Osteocyte (in vitro differentiated cells): ENCODE measurements at regions not wholly inside any gene's neighbourhood (a gene's known extent, or its start where the extent isn't known, plus 50 kb on each side); places are given as distances from the start of the nearest gene placed in this dataset.
A peak's percentile ranks its signal among the peaks of the same experiment; 100 is the strongest.

Source experiments
- DNase-seq: peaks from one replicate; pipeline ENCODE4 v3.0.0; 2021; ENCODE audit warnings: mixed read lengths; ENCODE audit not compliant: unreplicated experiment; ENCODE audit errors: extremely low spot score
- H3K27ac Mint-ChIP-seq: one replicate; pipeline ENCODE4 v1.8.0; 2021; ENCODE audit warnings: mild to moderate bottlenecking, mixed read lengths; ENCODE audit not compliant: unreplicated experiment
- H3K27me3 Mint-ChIP-seq: one replicate; pipeline ENCODE4 v1.8.0; 2021; ENCODE audit warnings: mixed read lengths; ENCODE audit not compliant: unreplicated experiment
- H3K36me3 Mint-ChIP-seq: one replicate; pipeline ENCODE4 v1.8.0; 2021; ENCODE audit warnings: mixed read lengths; ENCODE audit not compliant: unreplicated experiment
- H3K4me1 Mint-ChIP-seq: one replicate; pipeline ENCODE4 v1.8.0; 2021; ENCODE audit warnings: mixed read lengths; ENCODE audit not compliant: unreplicated experiment
- H3K4me3 Mint-ChIP-seq: one replicate; pipeline ENCODE4 v1.8.0; 2021; ENCODE audit warnings: mild to moderate bottlenecking, moderate library complexity, mixed read lengths; ENCODE audit not compliant: unreplicated experiment
- H3K9me3 Mint-ChIP-seq: one replicate; pipeline ENCODE4 v1.8.0; 2021; ENCODE audit warnings: mixed read lengths; ENCODE audit not compliant: unreplicated experiment
- TF ChIP-seq, protein P1 (sequence below): fragments of 200-600 bp; sonication (generic); IDR thresholded peaks from 2 replicates; pipeline ENCODE4 v1.5.0; 2021; ENCODE audit warnings: antibody characterized with exemption, mild to moderate bottlenecking, moderate library complexity

DNA sequence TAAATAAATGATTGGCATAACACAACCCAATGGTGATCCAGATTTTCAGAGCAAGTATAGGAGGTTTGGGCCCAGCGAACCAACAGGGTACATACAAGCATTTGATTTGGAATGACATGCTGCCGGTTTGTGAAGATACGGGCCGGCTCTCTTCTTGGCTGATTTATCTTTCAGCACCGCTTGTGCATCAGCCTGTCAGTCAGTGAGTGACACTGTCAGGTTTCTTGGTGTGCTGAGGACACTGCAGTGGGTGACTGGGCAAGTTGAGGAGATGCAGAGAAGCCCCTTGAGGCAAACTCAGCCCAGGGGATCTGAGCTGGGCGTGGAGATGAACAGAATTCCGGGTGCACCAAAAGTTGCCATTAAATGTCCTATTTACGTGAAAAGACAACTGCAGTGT lies 194.5 kb downstream of the SNX10 start:
- peak; percentile 69 for DNase-seq
- H3K27me3 Mint-ChIP-seq = no peaks in the 10 kb centered on the region
- no peaks in the 10 kb centered on the region for H3K9me3 Mint-ChIP-seq
- H3K4me1 Mint-ChIP-seq = no peaks in the 10 kb centered on the region
- TF ChIP-seq, protein P1, sequence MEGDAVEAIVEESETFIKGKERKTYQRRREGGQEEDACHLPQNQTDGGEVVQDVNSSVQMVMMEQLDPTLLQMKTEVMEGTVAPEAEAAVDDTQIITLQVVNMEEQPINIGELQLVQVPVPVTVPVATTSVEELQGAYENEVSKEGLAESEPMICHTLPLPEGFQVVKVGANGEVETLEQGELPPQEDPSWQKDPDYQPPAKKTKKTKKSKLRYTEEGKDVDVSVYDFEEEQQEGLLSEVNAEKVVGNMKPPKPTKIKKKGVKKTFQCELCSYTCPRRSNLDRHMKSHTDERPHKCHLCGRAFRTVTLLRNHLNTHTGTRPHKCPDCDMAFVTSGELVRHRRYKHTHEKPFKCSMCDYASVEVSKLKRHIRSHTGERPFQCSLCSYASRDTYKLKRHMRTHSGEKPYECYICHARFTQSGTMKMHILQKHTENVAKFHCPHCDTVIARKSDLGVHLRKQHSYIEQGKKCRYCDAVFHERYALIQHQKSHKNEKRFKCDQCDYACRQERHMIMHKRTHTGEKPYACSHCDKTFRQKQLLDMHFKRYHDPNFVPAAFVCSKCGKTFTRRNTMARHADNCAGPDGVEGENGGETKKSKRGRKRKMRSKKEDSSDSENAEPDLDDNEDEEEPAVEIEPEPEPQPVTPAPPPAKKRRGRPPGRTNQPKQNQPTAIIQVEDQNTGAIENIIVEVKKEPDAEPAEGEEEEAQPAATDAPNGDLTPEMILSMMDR = no peak
- no peak overlapping the region for H3K27ac Mint-ChIP-seq
- no peaks in the 10 kb centered on the region for H3K36me3 Mint-ChIP-seq
- no peak overlapping the region for H3K4me3 Mint-ChIP-seq

DNA sequence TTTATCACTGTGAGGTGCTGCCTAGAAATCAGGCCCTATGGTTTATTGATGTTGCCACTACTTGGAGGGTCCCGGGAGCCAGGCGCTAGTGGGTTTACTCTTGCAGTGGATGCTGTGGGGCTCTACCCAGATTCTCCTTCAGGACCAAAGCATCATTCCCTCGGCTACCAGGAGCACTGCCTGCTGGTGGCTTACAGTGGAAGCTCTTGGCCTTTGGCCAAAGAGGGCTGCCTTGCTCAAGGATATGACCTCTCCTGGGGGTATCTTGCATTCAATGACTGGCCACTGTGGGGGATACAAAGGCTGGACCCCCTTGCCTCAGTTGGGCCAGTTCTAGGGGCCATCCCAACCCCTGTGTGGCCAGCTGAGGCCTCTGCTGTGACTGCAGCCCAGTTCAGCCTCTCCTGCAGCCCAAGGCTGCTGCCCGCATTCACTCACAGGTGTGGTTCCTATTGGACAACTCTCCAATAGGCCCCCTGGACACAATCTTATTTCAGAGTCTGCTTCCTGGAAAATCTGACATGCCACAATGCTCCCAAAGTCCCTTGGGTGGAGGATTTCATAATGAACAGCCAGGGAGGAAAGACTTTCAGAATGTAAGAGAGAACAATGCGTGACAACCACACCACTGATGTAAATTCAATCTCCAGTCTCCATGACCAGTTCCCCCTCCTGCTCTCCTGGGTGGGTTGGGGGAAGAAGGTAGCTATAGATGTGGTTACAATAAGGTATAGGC lies 196.3 kb downstream of the SNX10 start:
- no peak overlapping the region for H3K27ac Mint-ChIP-seq
- no peaks in the 10 kb centered on the region for H3K27me3 Mint-ChIP-seq
- TF ChIP-seq, protein P1 = no peak
- DNase-seq = peak; percentile 56
- H3K9me3 Mint-ChIP-seq = no peaks in the 10 kb centered on the region
- H3K4me1 Mint-ChIP-seq = no peaks in the 10 kb centered on the region
- no peaks in the 10 kb centered on the region for H3K36me3 Mint-ChIP-seq
- no peak overlapping the region for H3K4me3 Mint-ChIP-seq

DNA sequence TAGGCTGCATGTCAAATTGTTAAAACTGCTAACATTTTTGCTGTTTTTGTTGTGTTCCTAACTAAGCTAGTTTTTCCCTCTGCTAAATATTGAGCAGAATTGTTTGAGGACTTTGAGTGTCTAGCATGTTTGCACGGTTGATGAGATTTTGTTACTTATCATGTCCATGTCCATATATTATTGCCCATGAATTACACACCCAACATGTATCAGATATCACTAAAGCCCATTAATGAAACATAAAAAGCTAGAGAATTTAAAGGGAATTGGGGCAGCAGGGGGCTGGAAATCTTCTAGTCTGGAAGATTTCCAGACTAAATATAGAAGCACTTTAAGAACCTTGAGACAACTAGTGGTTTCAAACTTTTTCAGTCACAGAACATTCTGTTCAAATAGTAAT lies 197.7 kb downstream of the SNX10 start:
- Mint-ChIP-seq H3K4me3 (no peak overlapping the region), H3K9me3 (no peaks in the 10 kb centered on the region), H3K27me3 (no peaks in the 10 kb centered on the region), H3K4me1 (no peaks in the 10 kb centered on the region), H3K27ac (no peak overlapping the region), H3K36me3 (no peaks in the 10 kb centered on the region)
- TF ChIP-seq, protein P1 = no peak
- no peak for DNase-seq

DNA sequence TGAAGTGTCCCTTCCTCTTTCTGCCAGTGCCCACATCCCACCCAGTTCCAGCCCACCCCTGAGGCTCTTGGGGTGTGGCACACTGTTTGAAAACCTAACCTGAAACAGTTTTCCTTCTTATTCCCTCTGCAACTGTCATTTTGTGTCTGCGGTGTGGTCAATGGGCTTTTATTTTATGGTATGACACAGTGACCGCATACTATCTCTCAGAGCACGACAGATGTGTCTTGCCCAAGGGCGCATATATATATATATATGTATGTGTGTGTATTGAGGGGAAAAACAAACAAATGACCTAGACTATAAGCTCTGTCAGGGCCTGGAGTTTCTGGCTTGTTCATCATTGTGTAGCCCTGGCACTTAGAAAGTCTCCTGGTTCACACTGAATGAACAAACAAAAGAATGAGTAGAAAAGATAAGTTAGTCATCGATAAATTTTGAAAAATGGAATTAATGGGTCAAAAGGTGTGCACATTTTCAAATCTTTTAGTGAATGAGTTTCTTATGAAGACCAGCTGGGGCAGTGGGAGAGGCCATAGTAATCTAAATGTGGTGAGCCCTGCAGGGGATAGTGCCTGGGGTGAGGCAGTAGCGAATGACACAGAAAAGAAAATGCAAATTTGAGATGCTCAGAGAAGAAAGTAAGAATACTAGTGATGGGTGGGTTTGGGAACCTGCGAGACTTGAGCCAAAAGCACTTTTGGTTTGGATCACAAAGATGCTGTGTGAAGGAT lies 198.4 kb downstream of the SNX10 start:
- H3K4me1 Mint-ChIP-seq = no peaks in the 10 kb centered on the region
- TF ChIP-seq, protein P1 = no peak
- H3K27me3 Mint-ChIP-seq = no peaks in the 10 kb centered on the region
- no peaks in the 10 kb centered on the region for H3K36me3 Mint-ChIP-seq
- no peak for DNase-seq
- H3K9me3 Mint-ChIP-seq = no peaks in the 10 kb centered on the region
- H3K27ac Mint-ChIP-seq = no peak overlapping the region
- no peak overlapping the region for H3K4me3 Mint-ChIP-seq
